Sigmoid colon (tissue), 4 donors: ENCODE measurements at regions not wholly inside any gene's neighbourhood (a gene's known extent, or its start where the extent isn't known, plus 50 kb on each side); places are given as distances from the start of the nearest gene placed in this dataset.

Source experiments
- CTCF ChIP-seq, 4 experiments: fragments of 450-650 bp in 3 of 4; fragments of 200-600 bp in 1 of 4; IDR thresholded peaks; one replicate each; pipeline ENCODE4 v1.5.1; 2016 to 2019; ENCODE audit warnings: antibody characterized with exemption in 4 of 4, mild to moderate bottlenecking in 3 of 4, moderate library complexity in 2 of 4
- EP300 ChIP-seq, 4 donors: sonication (generic); formaldehyde crosslinking; IDR thresholded peaks; one replicate each; pipeline ENCODE4 v1.6.1; 2017; ENCODE audit warnings: antibody characterized with exemption in 4 of 4
- POLR2A ChIP-seq, 2 donors: fragments of 450-650 bp; IDR thresholded peaks; one replicate each; pipeline ENCODE4 v1.6.1; 2016; ENCODE audit warnings: antibody characterized with exemption in 2 of 2, mild to moderate bottlenecking in 2 of 2, moderate library complexity in 2 of 2
- POLR2AphosphoS5 ChIP-seq, 4 donors: sonication (generic); formaldehyde crosslinking; IDR thresholded peaks; one replicate each; pipeline ENCODE4 v1.6.1; 2017; ENCODE audit warnings: antibody characterized with exemption in 4 of 4

- no peak for TF ChIP-seq CTCF (IDR thresholded peaks at IDR 0.05)
- no peak for TF ChIP-seq POLR2A (IDR thresholded peaks at IDR 0.05)
- TF ChIP-seq EP300 (IDR thresholded peaks at IDR 0.05) = no peak
- TF ChIP-seq POLR2AphosphoS5 (IDR thresholded peaks at IDR 0.05) = no peak
Observed at GRCh38 chr7:46847126-46847525, 734.8 kb downstream of the TNS3 start.
